Astrocyte (in vitro differentiated cells and primary cell): ENCODE measurements at regions not wholly inside any gene's neighbourhood (a gene's known extent, or its start where the extent isn't known, plus 50 kb on each side); places are given as distances from the start of the nearest gene placed in this dataset.
"Not testable (repeated sequence)": the region's sequence is repeated elsewhere in the genome, so short reads cannot be mapped to it uniquely, and the experiment has no call there.

Experiments
- DNase-seq: peaks from one replicate; pipeline ENCODE4 v3.0.0-alpha.2; 2010; ENCODE audit warnings: low read depth
- FAIRE-seq: peaks from 2 replicates; lab custom pipeline; 2011; peaks lifted over from hg19 to GRCh38; lab: Jason Lieb, UNC
- H2AFZ ChIP-seq: 2 replicates; pipeline ENCODE4 v1.6.0; 2012; ENCODE audit warnings: low read depth, low read length, inconsistent platforms
- H3K27ac ChIP-seq: 2 replicates; pipeline ENCODE4 v1.5.1; 2011; ENCODE audit warnings: low read depth, low read length, inconsistent platforms
- H3K27me3 ChIP-seq: 2 replicates; pipeline ENCODE4 v1.6.0; 2011; ENCODE audit warnings: low read length, inconsistent platforms; ENCODE audit not compliant: insufficient read depth
- H3K36me3 ChIP-seq: 2 replicates; pipeline ENCODE4 v1.5.1; 2011; ENCODE audit warnings: low read length, inconsistent platforms; ENCODE audit not compliant: insufficient read depth
- H3K4me1 ChIP-seq: 2 replicates; pipeline ENCODE4 v1.5.1; 2011; ENCODE audit warnings: low read length, inconsistent platforms; ENCODE audit not compliant: insufficient read depth
- H3K4me2 ChIP-seq: 2 replicates; pipeline ENCODE4 v1.6.0; 2012; ENCODE audit warnings: low read length, inconsistent platforms
- H3K4me3 ChIP-seq: 2 replicates; pipeline ENCODE4 v1.5.1; 2011; ENCODE audit warnings: low read depth, mild to moderate bottlenecking, low read length, inconsistent platforms; ENCODE audit not compliant: insufficient read depth
- H3K79me2 ChIP-seq: 2 replicates; pipeline ENCODE4 v1.6.0; 2012; ENCODE audit warnings: mild to moderate bottlenecking, low read length, inconsistent platforms; ENCODE audit not compliant: insufficient read depth
- H3K9ac ChIP-seq: 2 replicates; pipeline ENCODE4 v1.6.0; 2012; ENCODE audit warnings: mild to moderate bottlenecking, low read length, inconsistent platforms
- H3K9me3 ChIP-seq: 2 replicates; pipeline ENCODE4 v1.5.1; 2012; ENCODE audit warnings: low read depth, mild to moderate bottlenecking, low read length, inconsistent platforms; ENCODE audit not compliant: insufficient read depth
- H4K20me1 ChIP-seq: 2 replicates; pipeline ENCODE4 v1.6.0; 2012; ENCODE audit warnings: low read length, inconsistent platforms; ENCODE audit not compliant: insufficient read depth
- H3K27ac Mint-ChIP-seq: one replicate; pipeline ENCODE4 v1.8.0; 2021; ENCODE audit warnings: mild to moderate bottlenecking, mixed read lengths; ENCODE audit not compliant: unreplicated experiment
- H3K27me3 Mint-ChIP-seq: one replicate; pipeline ENCODE4 v1.8.0; 2021; ENCODE audit warnings: low read depth, mixed read lengths; ENCODE audit not compliant: unreplicated experiment
- H3K36me3 Mint-ChIP-seq: one replicate; pipeline ENCODE4 v1.8.0; 2021; ENCODE audit warnings: low read depth, mixed read lengths; ENCODE audit not compliant: unreplicated experiment
- H3K4me1 Mint-ChIP-seq: one replicate; pipeline ENCODE4 v1.8.0; 2021; ENCODE audit warnings: low read depth, mixed read lengths; ENCODE audit not compliant: unreplicated experiment
- H3K4me3 Mint-ChIP-seq: one replicate; pipeline ENCODE4 v1.8.0; 2021; ENCODE audit warnings: mild to moderate bottlenecking, moderate library complexity, mixed read lengths; ENCODE audit not compliant: unreplicated experiment
- H3K9me3 Mint-ChIP-seq: one replicate; pipeline ENCODE4 v1.8.0; 2021; ENCODE audit warnings: mild to moderate bottlenecking, mixed read lengths; ENCODE audit not compliant: unreplicated experiment
- EZH2 ChIP-seq: IDR thresholded peaks from 2 replicates; pipeline ENCODE4 v1.6.1; 2012; ENCODE audit warnings: mild to moderate bottlenecking, low read length, inconsistent platforms; ENCODE audit not compliant: insufficient read depth
- TF ChIP-seq, protein P1 (sequence below): IDR thresholded peaks from 2 replicates; pipeline ENCODE4 v1.5.1; 2011; ENCODE audit warnings: low read depth, mild to moderate bottlenecking, inconsistent platforms, low read length, moderate library complexity; ENCODE audit not compliant: insufficient read depth

DNA sequence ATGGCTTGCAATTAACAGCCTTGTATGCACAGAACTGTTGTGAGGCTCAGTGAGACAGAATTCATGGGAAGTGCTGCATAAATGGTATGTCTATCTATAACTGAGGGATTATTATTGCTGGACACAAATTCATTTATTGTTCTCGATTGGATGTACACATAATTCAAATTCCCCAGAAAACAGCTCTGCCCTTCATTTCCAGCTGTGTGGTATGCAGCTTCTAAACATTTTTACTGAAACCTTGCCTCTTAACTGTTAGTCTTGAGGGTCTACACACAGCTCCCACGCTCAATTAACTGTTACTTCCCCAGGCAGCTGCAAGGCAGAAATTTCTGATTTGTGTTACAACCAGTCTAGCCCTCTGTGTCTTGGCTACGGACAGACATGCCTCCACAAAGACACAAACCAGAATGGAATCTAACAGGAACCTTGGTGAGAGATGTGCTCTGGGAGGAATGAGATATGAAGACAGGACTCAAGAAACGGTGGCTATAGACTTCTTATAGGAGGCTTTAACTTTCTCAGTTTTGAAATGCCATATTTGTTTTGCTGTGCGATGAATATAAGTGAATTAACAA, 139.7 kb upstream of the TBL1XR1 start:
- Mint-ChIP-seq H3K4me1 (peaks cover 29% of the 10 kb centered on the region), H3K36me3 (no peaks in the 10 kb centered on the region), H3K9me3 (no peaks in the 10 kb centered on the region), H3K27me3 (no peaks in the 10 kb centered on the region), H3K27ac (no peak overlapping the region), H3K4me3 (no peak overlapping the region)
- no peaks in the 10 kb centered on the region for H3K79me2 ChIP-seq
- H3K4me1 ChIP-seq = peaks cover 16% of the 10 kb centered on the region
- H2AFZ ChIP-seq = no peak overlapping the region
- H3K4me3 ChIP-seq = no peak overlapping the region
- H3K27me3 ChIP-seq = no peaks in the 10 kb centered on the region
- DNase-seq = peak; percentile 58
- H3K27ac ChIP-seq = no peak overlapping the region
- FAIRE-seq = no peak
- no peak overlapping the region for H3K9ac ChIP-seq
- TF ChIP-seq, protein P1, sequence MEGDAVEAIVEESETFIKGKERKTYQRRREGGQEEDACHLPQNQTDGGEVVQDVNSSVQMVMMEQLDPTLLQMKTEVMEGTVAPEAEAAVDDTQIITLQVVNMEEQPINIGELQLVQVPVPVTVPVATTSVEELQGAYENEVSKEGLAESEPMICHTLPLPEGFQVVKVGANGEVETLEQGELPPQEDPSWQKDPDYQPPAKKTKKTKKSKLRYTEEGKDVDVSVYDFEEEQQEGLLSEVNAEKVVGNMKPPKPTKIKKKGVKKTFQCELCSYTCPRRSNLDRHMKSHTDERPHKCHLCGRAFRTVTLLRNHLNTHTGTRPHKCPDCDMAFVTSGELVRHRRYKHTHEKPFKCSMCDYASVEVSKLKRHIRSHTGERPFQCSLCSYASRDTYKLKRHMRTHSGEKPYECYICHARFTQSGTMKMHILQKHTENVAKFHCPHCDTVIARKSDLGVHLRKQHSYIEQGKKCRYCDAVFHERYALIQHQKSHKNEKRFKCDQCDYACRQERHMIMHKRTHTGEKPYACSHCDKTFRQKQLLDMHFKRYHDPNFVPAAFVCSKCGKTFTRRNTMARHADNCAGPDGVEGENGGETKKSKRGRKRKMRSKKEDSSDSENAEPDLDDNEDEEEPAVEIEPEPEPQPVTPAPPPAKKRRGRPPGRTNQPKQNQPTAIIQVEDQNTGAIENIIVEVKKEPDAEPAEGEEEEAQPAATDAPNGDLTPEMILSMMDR = no peak
- no peak for TF ChIP-seq EZH2
- H3K9me3 ChIP-seq = no peaks in the 10 kb centered on the region
- H3K36me3 ChIP-seq = no peaks in the 10 kb centered on the region
- H4K20me1 ChIP-seq = no peaks in the 10 kb centered on the region
- no peak overlapping the region for H3K4me2 ChIP-seq

GRCh38 chr3:177337541-177338331, 140.5 kb upstream of the TBL1XR1 start:
- Histone ChIP-seq H3K4me2 (no peak overlapping the region), H2AFZ (no peak overlapping the region), H3K9me3 (no peaks in the 10 kb centered on the region), H3K36me3 (no peaks in the 10 kb centered on the region), H3K4me1 (peaks cover 16% of the 10 kb centered on the region), H3K79me2 (no peaks in the 10 kb centered on the region), H4K20me1 (no peaks in the 10 kb centered on the region), H3K27ac (peak overlapping the region; percentile 4), H3K4me3 (no peak overlapping the region), H3K27me3 (no peaks in the 10 kb centered on the region), H3K9ac (no peak overlapping the region)
- H3K36me3 Mint-ChIP-seq = no peaks in the 10 kb centered on the region
- peaks cover 29% of the 10 kb centered on the region for H3K4me1 Mint-ChIP-seq
- TF ChIP-seq EZH2 = no peak
- H3K27me3 Mint-ChIP-seq = no peaks in the 10 kb centered on the region
- H3K27ac Mint-ChIP-seq = no peak overlapping the region
- H3K9me3 Mint-ChIP-seq = no peaks in the 10 kb centered on the region
- H3K4me3 Mint-ChIP-seq = no peak overlapping the region
- FAIRE-seq (no peak), DNase-seq (peak; percentile 85)

- Histone ChIP-seq H3K9me3 (no peaks in the 10 kb centered on the region), H3K27me3 (no peaks in the 10 kb centered on the region), H4K20me1 (no peaks in the 10 kb centered on the region), H3K9ac (no peak overlapping the region), H3K4me2 (no peak overlapping the region), H3K4me1 (peaks cover 16% of the 10 kb centered on the region), H3K4me3 (no peak overlapping the region), H3K79me2 (no peaks in the 10 kb centered on the region), H3K27ac (no peak overlapping the region), H3K36me3 (no peaks in the 10 kb centered on the region), H2AFZ (no peak overlapping the region)
- no peaks in the 10 kb centered on the region for H3K9me3 Mint-ChIP-seq
- DNase-seq = peak; percentile 41
- H3K27me3 Mint-ChIP-seq = no peaks in the 10 kb centered on the region
- H3K4me1 Mint-ChIP-seq = peaks cover 32% of the 10 kb centered on the region
- no peak overlapping the region for H3K27ac Mint-ChIP-seq
- TF ChIP-seq, protein P1 = no peak
- no peak for TF ChIP-seq EZH2
- no peaks in the 10 kb centered on the region for H3K36me3 Mint-ChIP-seq
- FAIRE-seq = no peak
- H3K4me3 Mint-ChIP-seq = no peak overlapping the region
Measured at GRCh38 chr3:177338697-177339219, 141.5 kb upstream of the TBL1XR1 start.

DNA sequence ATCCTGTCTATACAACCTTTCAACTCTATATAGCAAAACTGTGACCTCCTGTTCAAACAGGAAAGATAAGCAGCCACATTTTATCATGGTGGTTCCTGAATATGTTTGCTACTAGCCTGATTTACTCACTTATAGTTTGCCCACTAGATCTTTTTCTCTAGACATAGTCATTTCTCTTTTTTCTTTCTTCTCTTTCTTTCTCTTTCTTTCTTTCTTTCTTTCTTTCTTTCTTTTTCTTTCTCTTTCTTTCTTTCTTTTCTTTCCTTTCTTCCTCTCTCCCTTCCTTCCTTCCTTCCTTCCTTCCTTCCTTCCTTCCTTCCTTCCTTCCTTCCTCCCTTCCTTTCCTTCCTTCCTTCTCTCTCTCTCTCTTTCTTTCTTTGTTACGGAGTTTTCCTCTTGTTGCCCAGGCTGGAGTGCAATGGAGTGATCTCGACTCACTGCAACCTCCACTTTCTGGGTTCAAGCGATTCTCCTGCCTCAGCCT, 142.0 kb upstream of the TBL1XR1 start:
- not testable (repeated sequence) for H3K9me3 ChIP-seq, H3K9ac ChIP-seq, H3K27me3 Mint-ChIP-seq, DNase-seq, H3K27ac Mint-ChIP-seq, H3K4me3 Mint-ChIP-seq, H3K9me3 Mint-ChIP-seq, H3K36me3 Mint-ChIP-seq, H3K36me3 ChIP-seq, H3K27me3 ChIP-seq, H4K20me1 ChIP-seq, H3K4me3 ChIP-seq, H3K4me2 ChIP-seq, H3K79me2 ChIP-seq, H3K27ac ChIP-seq, FAIRE-seq, H2AFZ ChIP-seq
- H3K4me1 Mint-ChIP-seq = peaks cover 31% of the 10 kb centered on the region
- peaks cover 16% of the 10 kb centered on the region for H3K4me1 ChIP-seq
